D341Med (cell line): ENCODE measurements at regions not wholly inside any gene's neighbourhood (a gene's known extent, or its start where the extent isn't known, plus 50 kb on each side); places are given as distances from the start of the nearest gene placed in this dataset.
"Not testable (repeated sequence)": the region's sequence is repeated elsewhere in the genome, so short reads cannot be mapped to it uniquely, and the experiment has no call there.

Experiments used
- DNase-seq: peaks from one replicate; pipeline ENCODE4 v3.0.0; 2012; ENCODE audit warnings: low spot score

DNA sequence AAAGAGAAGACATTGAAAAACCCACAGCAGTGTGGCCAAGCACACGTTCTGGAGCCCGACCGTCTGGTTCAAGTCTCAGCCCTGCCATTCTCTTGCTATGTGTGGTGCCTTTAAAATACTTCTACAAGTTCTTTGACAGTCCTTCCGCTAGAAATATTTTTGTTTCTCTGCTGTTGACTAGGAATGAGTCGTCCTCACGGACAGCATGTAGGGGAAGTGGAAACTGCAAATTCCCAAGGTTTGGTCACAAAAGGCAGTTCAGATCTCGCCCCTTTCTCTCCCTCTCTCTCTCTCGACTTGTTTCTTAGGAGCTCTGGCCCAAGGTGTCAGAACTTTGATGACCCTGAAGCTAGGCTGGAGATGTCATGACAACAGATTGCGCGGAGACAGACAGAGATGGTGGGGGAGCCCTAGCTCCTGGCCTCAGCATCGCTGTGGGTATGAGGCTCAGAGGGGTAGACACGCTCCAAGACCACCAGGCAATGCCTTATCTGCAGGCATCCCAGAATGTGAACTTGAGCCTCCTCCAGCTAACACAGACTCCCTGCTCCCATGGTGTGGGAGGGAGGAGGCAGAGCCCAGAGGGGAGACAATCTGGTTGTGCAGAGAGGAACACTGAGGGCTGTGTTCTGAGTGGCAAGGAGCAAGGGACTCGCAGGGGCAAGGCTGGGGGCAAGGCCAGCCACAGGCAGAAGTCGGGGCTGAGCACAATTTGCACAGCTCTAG is 368.9 kb upstream of the SULF2 start:
- DNase-seq: no peak

DNA sequence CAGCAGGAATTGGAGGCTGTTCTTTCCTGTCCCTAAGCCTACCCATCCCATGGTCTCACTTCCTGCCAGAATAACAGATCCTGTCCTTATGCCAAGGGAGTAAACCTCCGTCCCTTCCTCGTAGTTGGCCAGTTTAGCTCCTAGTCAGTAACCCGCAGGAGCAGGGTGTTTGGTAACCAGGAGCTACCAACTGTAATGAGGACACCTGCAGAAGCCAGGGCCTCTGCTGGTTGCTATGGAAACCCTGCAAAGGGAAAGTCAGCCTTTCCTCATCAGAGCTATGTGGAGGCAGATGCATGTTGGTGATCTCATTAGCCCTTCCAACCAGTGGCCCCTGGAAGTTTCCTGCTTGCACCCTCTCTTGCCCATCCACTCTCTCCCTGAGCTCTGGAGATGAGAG is 368.2 kb upstream of the SULF2 start:
- DNase-seq: no peak

DNA sequence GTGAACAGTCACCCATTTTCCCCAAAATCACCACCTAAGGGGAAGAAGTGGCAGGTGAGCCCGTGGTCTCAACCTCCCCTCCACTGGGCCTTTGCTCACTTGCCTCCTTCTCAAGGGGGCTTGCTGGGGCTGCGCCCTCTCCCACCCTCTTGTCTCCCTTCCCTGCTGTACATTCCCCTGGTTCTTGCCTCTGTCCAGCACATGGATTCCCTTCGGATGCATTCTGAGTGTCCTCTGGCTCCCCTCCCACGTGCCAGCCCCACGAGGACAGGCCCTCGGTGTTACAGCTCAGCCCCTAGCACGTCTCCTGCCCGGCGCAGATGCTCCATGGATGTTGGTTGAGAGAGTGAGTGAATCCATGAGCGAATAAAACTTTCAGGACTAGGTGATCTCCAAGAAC is 367.8 kb upstream of the SULF2 start:
- no peak for DNase-seq

DNA sequence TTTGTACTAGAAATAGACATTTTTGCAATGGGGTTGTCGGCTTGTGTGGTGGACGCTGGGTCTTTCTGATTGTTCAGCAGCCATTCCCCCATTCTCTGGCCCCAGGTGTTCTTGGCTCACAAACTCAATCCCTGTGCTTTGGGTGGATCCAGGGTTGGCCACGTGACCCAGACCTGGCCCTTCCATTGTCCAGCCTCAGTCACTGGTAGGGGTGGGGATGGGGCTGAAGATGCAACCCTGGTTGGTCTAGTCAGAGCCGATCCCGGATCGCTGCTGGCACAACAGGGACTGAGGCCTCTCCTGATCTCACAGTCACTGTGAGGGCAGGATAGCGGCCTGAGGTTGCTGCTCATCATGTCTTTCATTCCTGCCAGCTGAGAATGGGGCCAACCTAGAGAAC is 365.3 kb upstream of the SULF2 start:
- no peak for DNase-seq

DNA sequence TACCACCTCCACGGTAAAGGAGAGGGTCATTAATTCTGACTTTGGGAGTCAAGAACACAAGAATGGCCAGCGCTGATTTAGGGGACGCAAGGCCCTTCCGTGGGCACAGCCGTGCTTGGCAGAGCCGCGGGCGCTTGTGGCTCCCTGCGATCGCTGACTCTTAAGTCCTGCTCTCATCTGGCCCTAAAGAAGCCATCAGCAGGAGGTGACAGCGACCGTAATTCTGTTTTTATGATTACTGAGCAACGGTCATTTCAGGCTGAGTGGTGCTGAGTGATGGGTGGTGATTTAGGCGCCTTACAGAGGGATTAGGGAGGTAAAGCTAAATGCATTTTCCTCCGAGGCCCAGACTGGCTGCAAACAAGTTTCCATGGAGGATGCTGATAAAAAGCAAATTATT is 364.6 kb upstream of the SULF2 start:
- no peak for DNase-seq

DNA sequence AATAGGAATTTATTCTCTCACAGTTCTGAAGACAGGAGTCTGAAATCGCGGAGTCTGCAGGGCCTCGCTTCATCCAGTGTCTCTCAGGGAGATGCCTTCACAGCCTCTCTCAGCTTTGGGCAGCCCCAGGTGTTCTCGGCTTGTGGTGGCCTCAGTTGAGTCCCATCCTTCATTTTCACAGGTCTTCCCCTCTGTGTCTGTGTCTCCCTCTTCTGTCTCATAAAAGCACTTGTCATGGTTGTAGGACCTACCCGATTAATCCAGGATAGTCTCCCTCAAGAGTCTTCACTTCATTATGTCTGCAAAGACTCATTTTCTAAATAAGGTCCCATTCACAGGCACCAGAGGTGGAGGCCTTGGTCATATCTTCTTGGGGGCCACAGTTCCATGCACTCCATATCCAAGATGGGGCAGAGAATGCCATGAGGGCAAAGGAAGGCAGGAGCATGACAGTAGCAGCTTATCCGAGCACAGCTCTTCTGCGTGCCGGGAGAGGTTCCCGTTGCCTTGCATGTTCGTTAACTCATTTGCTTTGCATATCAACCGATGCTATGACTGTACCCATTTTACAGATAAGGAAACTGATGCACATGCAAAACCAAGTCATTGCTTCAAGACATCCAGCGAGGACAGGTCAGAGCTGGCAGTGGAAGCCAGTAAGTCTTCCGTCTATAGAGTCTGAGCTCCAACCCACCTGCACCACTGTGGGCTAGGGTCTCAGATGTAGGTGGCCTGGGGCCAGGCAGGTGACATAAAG is 363.8 kb upstream of the SULF2 start:
- no peak for DNase-seq

DNA sequence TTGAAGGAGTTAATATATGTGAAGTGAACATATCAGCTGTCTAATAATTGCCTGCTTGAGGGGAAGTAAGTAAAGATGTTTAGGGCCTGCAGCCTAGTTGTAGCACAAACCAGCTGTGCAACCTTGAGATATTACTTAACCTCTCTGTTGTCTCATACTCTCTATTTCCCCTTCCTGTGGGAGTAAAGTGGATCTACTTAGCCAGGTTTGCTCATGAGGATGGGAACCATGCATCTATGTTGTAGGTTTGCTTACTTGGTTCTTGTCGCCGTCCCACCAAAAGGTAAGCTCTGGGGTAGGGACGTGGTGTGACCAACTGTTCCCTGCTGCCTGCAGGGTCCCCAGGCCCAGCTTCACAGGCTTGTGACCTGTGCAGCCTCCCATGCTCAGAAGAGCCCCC is 362.7 kb upstream of the SULF2 start:
- no peak for DNase-seq

DNA sequence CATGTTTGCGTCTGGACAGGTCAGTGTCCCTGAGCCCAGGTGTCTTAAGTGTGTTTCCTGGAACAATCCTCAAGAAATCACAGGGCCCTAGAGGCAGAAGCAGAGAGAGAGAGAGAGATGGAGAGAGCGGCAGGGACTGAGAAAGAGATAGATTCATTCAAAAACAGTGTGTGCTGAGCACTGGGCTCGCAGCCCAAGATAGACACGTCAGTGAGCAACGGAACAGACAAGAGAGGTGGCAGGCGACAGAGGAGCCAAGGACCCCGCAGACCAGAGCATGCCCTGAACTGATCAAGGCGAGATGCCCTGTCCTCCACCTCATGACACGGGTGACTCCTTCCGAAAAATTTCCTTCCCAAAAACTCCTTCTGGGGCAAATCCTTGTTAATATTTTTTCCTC is 362.0 kb upstream of the SULF2 start:
- DNase-seq: no peak

DNA sequence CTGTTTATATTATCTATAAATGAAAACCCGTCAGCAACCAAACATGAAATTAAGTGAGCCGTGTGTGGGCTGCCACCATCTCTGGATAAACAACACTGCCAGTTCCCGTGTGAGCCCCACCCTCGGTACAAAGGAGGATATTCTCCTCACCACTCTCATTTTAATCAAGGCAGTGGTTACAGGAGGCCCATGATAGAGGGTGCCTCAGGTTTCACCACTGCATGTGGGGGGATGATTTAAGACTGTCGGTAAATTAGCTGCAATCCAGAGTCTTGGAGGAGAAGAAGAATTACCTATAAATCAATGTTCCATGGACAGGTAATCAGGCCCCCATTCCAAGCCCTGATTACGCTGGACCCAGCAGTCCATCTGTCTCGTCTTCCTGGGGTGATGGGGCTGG is 361.6 kb upstream of the SULF2 start:
- no peak for DNase-seq

DNA sequence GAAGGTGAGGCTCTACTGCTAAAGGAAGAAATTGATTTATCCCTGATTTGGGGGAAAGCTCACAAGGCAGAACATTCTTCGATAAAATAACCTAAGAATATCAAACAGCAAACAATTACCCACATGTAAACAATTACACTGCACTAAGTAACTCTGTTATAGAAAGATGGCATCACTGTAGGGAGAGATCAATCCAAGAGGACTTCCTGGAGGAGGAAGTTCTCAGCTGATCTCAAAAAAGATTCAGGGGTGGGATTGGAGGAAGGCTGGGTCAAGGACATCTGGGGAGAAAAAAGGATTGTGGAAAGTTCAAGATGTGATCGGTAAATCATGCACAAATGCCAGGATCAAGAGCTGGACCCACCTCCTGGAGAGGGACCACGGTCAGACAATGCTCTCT is 361.0 kb upstream of the SULF2 start:
- no peak for DNase-seq

DNA sequence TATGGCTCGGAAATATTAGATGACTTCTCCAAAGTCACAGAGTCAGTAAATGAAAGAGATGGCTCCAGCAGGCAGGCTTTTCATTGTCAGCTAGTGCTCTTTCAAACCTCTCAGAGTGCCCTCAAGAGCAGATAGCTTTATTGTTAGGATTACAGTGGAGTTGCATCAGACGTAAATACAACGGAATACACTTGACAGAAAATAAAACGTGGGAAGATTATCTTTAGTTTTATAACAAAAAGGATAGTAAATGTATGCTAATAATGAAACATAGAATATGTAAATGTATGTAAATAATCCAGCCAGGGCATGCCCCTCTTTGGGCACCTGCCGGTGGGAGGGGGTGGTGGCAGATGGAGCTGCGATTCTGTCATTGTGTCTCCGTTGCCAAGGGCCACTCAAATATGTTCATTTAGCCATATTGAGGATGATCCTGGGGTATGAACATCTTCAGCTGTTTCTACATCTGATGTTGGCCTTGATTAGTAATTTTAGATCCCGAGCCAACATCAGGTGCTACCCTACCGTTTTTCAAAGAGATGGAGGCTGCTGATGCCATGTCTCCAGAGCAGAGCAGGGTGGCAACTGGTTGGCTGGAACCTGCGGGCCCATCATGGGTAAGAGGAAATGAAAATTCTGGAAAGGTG is 358.3 kb upstream of the SULF2 start:
- no peak for DNase-seq

DNA sequence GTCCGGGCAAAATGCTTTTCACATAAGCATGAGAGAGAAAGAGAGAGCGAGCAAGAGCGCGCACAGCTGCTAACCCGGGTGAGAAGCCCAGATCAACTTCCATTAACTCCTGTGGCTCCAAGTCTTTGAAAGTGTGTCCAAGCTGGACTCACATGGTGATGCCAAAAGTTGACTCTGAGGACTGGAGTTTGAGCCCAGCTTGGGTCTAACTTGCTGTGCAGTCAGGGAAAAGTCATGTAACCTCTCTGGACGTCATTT is 357.2 kb upstream of the SULF2 start:
- DNase-seq: no peak

DNA sequence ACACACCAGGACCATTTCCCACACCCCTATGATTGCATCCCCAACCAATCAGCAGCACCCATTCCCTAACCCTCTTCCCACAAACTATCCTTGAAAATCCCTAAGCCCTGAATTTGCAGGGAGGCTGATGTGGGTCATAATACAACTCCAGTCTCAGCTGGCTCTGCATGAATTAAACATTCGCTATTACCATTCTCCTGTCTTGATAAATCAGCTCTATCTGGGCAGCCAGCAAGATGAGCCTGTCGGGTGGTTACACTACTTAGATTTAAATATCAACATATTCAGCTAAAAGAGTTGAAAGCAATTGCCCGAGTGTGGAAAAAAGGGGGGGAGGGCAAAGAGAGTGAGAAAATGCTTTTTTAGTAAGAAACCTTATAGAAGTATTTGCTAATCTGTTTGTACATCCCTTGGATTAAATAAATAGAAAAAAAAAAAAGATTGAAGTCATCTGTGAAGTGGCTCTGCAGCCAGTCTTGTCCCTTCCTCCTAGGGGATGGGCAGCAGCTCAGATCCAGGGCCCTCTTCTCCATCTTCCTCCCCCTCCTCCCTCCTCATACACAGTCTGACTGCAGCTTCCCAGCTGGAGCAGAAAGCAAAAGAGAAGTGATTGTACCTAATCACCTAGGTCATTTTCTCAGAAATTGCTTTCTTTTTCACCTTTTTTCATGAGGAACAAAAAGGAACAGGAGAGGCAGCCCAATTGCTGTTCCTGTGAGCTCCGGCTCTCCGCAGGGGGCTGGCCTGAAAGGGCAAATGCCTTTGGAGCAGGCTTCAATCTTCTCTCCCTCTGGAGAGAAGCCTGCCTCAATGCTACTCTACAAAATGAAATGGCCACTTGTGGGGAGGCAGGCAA is 356.6 kb upstream of the SULF2 start:
- DNase-seq: no peak

DNA sequence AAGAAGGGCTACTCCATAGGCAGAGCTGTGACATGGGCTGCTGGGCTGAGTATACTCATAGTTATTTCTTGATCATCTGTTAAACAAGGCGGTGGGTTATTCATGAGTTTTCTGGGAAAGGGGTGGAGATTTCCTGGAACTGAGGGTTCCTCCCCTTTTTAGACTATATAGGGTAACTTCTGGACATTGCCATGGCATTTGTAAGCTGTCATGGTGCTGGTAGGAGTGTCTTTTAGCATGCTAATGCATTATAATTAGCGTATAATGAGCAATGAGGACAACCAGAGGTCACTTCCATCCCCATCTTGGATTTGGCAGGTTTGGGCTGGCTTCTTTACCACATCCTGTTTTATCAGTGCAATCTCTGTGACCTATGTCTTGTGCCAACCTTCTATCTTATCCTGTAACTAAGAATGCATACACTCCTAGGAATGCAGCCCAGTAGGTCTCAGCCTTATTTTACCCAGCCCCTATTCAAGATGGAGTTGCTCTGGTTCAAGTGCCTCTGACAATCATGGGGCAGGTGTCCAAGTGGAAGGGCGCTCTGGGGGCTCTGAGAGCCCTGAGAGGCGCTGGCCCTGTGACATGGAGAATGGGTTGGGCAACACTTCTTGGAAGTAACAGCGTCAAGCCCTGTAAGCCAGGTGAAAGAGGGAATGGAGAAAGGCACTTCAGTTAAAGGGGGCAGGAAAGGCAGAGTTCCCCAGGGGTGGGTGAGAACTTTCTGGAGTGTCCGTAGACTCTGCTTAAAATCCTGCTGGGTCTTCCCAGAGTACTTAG is 354.2 kb upstream of the SULF2 start:
- DNase-seq: no peak

DNA sequence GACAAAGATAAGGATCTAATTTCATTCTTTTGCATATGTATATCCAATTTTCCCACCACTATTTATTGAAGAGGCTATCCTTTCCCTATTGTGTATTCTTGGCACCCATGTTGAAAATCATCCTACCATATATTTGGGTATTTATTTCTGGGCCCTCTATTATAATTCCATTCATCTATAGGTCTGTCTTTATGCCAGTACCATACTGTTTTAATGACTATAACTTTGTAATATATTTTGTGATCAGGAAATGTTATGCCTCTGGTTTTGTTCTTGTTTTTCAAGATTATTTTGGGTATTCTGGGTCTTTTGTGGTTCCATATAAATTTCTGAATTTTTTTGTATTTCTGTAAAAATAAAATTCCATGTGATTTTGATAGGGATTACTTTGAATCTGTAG is 347.6 kb upstream of the SULF2 start:
- no peak for DNase-seq

DNA sequence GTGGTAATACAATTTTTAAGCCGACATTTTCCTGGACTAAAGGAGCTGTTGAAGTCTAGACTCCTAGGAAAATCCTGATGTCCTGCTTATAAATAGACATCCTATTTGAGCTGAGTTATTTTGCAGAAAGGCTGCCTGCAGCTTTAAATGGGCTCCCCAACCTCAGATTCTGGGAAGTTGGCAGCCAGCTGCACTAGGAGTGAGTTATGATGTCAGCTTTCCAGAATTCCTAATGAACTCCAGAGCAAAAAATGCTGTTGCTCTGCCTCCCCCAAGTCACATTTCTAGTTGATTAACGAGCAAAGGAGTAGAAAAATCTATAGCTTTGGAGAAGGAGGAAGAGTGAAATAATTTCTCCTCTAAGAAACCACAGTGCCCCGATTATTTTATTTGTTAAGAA is 346.3 kb upstream of the SULF2 start:
- DNase-seq: no peak

DNA sequence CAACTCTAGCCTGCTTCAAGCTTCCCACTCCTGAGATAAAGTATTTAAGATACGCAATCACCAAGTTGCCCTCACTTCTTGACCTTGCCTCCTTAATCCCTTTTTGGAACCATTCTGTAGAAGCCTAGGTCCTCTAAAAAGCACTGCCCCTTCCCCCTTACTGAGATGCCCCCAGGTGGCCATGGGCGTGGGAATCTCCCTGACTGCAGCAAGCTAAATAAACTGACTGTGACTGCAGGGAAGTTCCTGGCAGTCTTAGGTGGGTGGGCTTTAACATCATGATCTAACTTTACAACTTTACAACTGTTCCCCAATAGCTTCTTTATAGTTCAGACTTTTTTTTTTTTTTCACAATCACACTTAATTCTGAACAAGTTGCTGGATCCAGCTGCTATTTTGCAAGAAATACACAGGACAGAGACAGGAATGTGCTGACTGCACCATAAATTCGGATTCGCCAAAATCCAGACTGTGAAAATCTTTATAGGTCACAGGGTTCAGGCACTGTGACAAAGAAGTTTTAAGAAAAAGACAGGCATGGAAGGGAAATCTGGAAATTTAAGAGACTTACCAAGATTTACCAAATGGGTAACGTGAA is 344.2 kb upstream of the SULF2 start:
- DNase-seq: no peak

DNA sequence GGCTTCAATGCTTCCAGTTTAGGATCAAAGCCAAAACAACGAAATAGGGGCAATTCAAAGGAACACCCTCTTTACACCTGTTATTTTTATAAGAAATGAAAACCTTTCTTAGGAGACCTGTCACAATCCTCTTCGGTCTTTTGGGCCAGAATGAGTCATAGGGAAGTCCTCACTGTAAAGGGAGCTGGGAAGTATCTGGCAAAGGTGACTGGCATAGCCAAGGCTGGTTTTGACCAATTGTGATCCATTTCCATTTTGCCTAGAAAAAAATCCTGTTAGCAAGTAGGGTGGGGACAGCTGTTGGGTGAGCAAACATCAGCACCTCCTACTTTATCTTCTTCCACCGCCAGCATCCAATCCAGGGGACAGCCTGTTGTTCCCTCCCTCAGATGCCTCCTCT is 343.2 kb upstream of the SULF2 start:
- DNase-seq: no peak

DNA sequence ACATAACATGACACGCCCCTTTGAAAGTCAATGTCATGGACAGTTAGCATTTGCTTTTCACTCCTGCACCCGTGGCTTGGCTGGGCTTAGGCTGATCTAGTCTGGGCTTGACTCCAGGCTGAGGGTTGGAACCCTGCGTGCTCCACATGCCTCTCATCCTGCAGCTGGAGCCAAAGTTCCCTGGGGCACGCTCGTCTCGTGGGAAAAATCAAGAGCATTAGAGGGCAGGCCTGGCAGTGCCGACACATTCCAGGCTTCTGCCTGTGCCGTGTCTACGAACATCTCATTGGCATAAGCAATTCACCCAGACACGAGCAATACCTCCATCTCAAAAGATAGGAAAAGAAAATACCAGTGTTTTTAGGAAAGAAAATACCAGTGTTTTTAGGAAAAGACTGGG is 342.7 kb upstream of the SULF2 start:
- not testable (repeated sequence) for DNase-seq

DNA sequence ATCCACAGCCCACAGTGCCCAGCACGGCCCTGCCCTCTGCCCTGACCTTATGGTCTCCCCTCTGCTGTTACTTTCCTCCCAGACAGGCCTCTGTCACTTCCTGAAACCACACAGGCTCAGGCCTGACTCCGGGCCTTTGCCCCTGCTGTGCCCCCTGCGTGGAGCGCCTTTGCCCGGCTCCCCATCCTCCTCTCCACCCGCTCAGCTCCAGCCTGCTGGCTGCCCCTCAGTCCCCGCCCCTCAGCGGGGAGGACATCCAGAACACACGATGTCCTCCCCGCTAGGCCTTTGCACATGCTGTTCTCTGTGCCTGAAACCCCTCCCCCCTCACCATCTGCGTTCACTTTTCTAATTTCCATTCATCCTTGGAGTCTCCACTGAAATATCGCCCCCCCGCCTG is 341.9 kb upstream of the SULF2 start:
- DNase-seq: not testable (repeated sequence)

DNA sequence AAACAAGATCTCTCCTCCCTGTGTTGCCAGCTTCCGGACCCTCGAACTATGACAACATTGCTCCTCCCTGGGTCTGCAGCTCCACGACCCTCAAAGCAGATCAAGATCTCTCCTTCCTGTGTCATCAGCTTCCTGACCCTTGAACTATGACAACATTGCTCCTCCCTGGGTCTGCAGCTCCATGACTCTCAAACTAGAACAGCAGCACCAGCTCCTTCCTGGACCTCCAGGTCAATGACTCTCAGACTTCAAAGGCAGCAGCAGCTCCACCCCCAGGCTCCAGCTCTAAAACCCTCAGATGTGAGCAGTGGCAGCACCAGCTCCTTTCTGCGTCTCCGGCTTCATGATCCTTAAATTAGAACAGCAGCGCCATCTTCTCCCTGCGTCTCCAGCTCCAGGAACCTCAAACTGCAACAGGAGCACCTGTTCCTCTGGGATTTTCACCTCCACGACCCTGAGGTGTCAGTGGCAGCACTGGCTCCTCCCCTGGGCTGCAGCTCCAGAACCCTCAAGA is 341.0 kb upstream of the SULF2 start:
- DNase-seq: no peak
